ENCODE measurements at regions not wholly inside any gene's neighbourhood (a gene's known extent, or its start where the extent isn't known, plus 50 kb on each side); places are given as distances from the start of the nearest gene placed in this dataset.

- H3K4me1 Mint-ChIP-seq = no peaks in the 10 kb centered on the region
- no peaks in the 10 kb centered on the region for H3K36me3 Mint-ChIP-seq
- H3K4me3 Mint-ChIP-seq = no peak overlapping the region
- H3K27ac Mint-ChIP-seq = no peak overlapping the region
- no peaks in the 10 kb centered on the region for H3K27me3 Mint-ChIP-seq (ENCODE audit: low read depth)
- no peak for TF ChIP-seq CTCF (IDR thresholded peaks at IDR 0.05; ENCODE audit: unreplicated experiment)
- H3K9me3 Mint-ChIP-seq = no peaks in the 10 kb centered on the region
- no peak for DNase-seq (ENCODE audit: low spot score in 2 of 2, unreplicated experiment in 2 of 2)
Observed at GRCh38 chr7:142542105-142542504, 207.2 kb upstream of the PRSS1 start.

- no peaks in the 10 kb centered on the region for H3K9me3 Mint-ChIP-seq
- H3K4me3 Mint-ChIP-seq = no peak overlapping the region
- no peak for TF ChIP-seq CTCF (IDR thresholded peaks at IDR 0.05; ENCODE audit: unreplicated experiment)
- H3K36me3 Mint-ChIP-seq = no peaks in the 10 kb centered on the region
- no peaks in the 10 kb centered on the region for H3K27me3 Mint-ChIP-seq (ENCODE audit: low read depth)
- no peak for DNase-seq (ENCODE audit: low spot score in 2 of 2, unreplicated experiment in 2 of 2)
- H3K27ac Mint-ChIP-seq = no peak overlapping the region
- no peaks in the 10 kb centered on the region for H3K4me1 Mint-ChIP-seq
Observed at GRCh38 chr7:142540371-142540770, 208.9 kb upstream of the PRSS1 start.

- no peak overlapping the region for H3K27ac Mint-ChIP-seq
- peaks cover 3% of the 10 kb centered on the region for H3K4me1 Mint-ChIP-seq
- no peak overlapping the region for H3K4me3 Mint-ChIP-seq
- no peaks in the 10 kb centered on the region for H3K36me3 Mint-ChIP-seq
- H3K27me3 Mint-ChIP-seq (ENCODE audit: low read depth) = no peaks in the 10 kb centered on the region
- no peak for TF ChIP-seq CTCF (IDR thresholded peaks at IDR 0.05; ENCODE audit: unreplicated experiment)
- DNase-seq (ENCODE audit: low spot score in 2 of 2, unreplicated experiment in 2 of 2) = no peak
- no peaks in the 10 kb centered on the region for H3K9me3 Mint-ChIP-seq
Observed at GRCh38 chr7:142539901-142540300, 209.4 kb upstream of the PRSS1 start.

- no peak for TF ChIP-seq CTCF (IDR thresholded peaks at IDR 0.05; ENCODE audit: unreplicated experiment)
- DNase-seq (ENCODE audit: low spot score in 2 of 2, unreplicated experiment in 2 of 2) = no peak
- Mint-ChIP-seq H3K4me3 (no peak overlapping the region), H3K4me1 (peaks cover 3% of the 10 kb centered on the region), H3K27me3 (ENCODE audit: low read depth) (no peaks in the 10 kb centered on the region), H3K36me3 (no peaks in the 10 kb centered on the region), H3K27ac (no peak overlapping the region), H3K9me3 (no peaks in the 10 kb centered on the region)
Observed at GRCh38 chr7:142537760-142538159, 211.5 kb upstream of the PRSS1 start.

GRCh38 chr7:142535123-142535779, 214.0 kb upstream of the PRSS1 start:
- peak; percentile 35 for TF ChIP-seq CTCF (IDR thresholded peaks at IDR 0.05; ENCODE audit: unreplicated experiment)
- no peaks in the 10 kb centered on the region for H3K36me3 Mint-ChIP-seq
- peaks cover 3% of the 10 kb centered on the region for H3K4me1 Mint-ChIP-seq
- no peaks in the 10 kb centered on the region for H3K9me3 Mint-ChIP-seq
- H3K4me3 Mint-ChIP-seq = peak overlapping the region; percentile 0
- H3K27me3 Mint-ChIP-seq (ENCODE audit: low read depth) = peaks cover 5% of the 10 kb centered on the region
- H3K27ac Mint-ChIP-seq = no peak overlapping the region
- DNase-seq (ENCODE audit: low spot score in 2 of 2, unreplicated experiment in 2 of 2) = peak in 1 of 2 experiments; percentile 71

- H3K27me3 Mint-ChIP-seq (ENCODE audit: low read depth) = peaks cover 5% of the 10 kb centered on the region
- no peak overlapping the region for H3K27ac Mint-ChIP-seq
- H3K9me3 Mint-ChIP-seq = no peaks in the 10 kb centered on the region
- H3K4me3 Mint-ChIP-seq = no peak overlapping the region
- peaks cover 3% of the 10 kb centered on the region for H3K4me1 Mint-ChIP-seq
- no peaks in the 10 kb centered on the region for H3K36me3 Mint-ChIP-seq
- DNase-seq (ENCODE audit: low spot score in 2 of 2, unreplicated experiment in 2 of 2) = no peak
- peak; percentile 49 for TF ChIP-seq CTCF (IDR thresholded peaks at IDR 0.05; ENCODE audit: unreplicated experiment)
Observed at GRCh38 chr7:142534726-142535122, 214.5 kb upstream of the PRSS1 start.

Measured in mesothelial cell of epicardium (in vitro differentiated cells).